ENCODE measurements at regions not wholly inside any gene's neighbourhood (a gene's known extent, or its start where the extent isn't known, plus 50 kb on each side); places are given as distances from the start of the nearest gene placed in this dataset.

GRCh38 chr3:163482695-163483094 is 1595.6 kb downstream of the SI start:
- no peak for DNase-seq (ENCODE audit: extremely low read depth, low read depth)
- TF ChIP-seq CTCF (IDR thresholded peaks at IDR 0.05; ENCODE audit: low read depth, low read length) = no peak

GRCh38 chr3:163481738-163482137 is 1596.6 kb downstream of the SI start:
- TF ChIP-seq CTCF (IDR thresholded peaks at IDR 0.05; ENCODE audit: low read depth, low read length) = no peak
- DNase-seq (ENCODE audit: extremely low read depth, low read depth) = no peak

DNA sequence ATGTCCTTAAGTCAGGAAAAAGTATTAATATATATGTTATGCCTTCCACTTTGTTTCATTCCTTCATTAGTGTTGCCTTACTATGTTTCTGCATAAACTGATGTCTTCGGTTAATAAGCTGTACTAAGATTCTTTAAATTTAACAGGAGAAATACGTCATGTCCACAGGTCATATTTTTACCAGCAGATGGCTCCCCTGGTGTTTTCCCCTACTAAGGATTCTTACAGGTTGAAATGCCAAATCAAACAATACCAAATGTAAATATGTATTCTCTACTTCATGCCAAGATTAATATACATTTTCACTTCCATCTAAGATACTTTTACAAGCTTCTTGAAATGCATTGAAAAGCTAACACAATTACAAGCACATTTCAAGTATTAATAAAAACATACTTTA is 1602.1 kb downstream of the SI start:
- no peak for TF ChIP-seq CTCF (IDR thresholded peaks at IDR 0.05; ENCODE audit: low read depth, low read length)
- no peak for DNase-seq (ENCODE audit: extremely low read depth, low read depth)

- DNase-seq (ENCODE audit: extremely low read depth, low read depth) = no peak
- TF ChIP-seq CTCF (IDR thresholded peaks at IDR 0.05; ENCODE audit: low read depth, low read length) = no peak
Measured at GRCh38 chr3:163474766-163475165, 1603.5 kb downstream of the SI start.

DNA sequence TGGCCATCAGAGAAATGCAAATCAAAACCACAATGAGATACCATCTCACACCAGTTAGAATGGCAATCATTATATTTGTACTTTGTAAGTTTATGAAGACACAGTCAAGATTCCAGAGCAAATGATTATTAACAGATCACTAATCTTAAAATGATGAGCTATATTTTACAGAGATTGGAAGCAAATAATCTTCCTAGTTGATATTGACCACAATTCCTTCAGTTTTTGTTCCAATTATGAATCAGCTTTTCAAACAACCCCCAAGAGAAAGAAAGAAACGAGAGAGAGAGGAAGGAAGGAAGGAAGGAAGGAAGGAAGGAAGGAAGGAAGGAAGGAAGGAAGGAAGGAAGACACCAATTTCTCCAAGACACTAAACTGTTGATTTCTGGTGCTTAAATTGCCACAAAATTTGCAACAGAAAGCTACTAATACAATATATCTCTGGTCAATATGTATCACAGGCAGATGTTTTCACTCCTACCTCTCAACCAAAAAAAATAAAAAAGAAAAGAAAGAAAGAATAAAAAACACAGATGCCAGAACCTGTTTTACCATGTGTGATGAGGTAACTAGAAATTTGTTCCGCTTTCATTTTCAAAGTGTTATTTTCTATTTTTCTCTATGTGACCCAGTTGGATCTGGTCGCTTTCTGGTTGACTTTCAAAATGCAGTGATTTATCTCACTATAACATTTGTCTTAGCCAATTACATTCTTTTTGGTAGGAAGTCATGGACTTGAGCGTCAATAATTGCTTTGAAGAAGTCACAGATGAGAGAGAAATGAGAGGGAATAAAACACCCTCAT is 1609.6 kb downstream of the SI start:
- TF ChIP-seq CTCF (IDR thresholded peaks at IDR 0.05; ENCODE audit: low read depth, low read length) = no peak
- no peak for DNase-seq (ENCODE audit: extremely low read depth, low read depth)

- no peak for DNase-seq (ENCODE audit: extremely low read depth, low read depth)
- no peak for TF ChIP-seq CTCF (IDR thresholded peaks at IDR 0.05; ENCODE audit: low read depth, low read length)
Measured at GRCh38 chr3:163462446-163462845, 1615.8 kb downstream of the SI start.

DNA sequence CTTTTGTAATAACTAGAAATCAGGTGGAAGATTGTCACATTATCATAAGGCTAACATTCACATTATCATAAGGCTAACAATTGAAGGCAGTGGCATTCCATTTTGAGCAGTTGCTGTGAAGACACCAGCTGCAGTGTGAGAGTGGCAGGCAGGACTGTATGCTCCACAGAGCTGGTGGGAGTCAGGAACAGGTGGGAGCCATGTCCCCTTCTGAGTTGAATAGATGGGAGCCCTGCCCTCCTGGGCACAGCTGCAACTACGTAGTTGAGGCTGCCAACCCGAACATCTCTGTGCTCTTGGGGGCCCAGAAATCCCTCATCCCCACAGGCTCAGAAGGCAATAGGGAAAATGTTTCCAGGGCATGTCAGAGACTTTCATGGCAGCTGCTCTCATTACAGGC is 1627.6 kb downstream of the SI start:
- no peak for TF ChIP-seq CTCF (IDR thresholded peaks at IDR 0.05; ENCODE audit: low read depth, low read length)
- no peak for DNase-seq (ENCODE audit: extremely low read depth, low read depth)

Data from AG09319 (cell line).